Fibroblast of upper back skin (primary cell): ENCODE measurements at regions not wholly inside any gene's neighbourhood (a gene's known extent, or its start where the extent isn't known, plus 50 kb on each side); places are given as distances from the start of the nearest gene placed in this dataset.
A peak's percentile ranks its signal among the peaks of the same experiment; 100 is the strongest.

Source experiments
- DNase-seq: peaks from one replicate; pipeline ENCODE4 v3.0.0-alpha.2; 2013

GRCh38 chr7:69129951-69130350 lies 468.3 kb upstream of the AUTS2 start:
- no peak for DNase-seq

- DNase-seq: no peak
These were observed 467.9 kb upstream of the AUTS2 start for GRCh38 chr7:69130396-69130795.

- no peak for DNase-seq
These were observed 464.0 kb upstream of the AUTS2 start for GRCh38 chr7:69134316-69134715.

- DNase-seq: no peak
These were observed 450.6 kb upstream of the AUTS2 start for GRCh38 chr7:69147631-69148030.

GRCh38 chr7:69149804-69150782 lies 448.2 kb upstream of the AUTS2 start:
- DNase-seq: no peak

- no peak for DNase-seq
These were observed 435.9 kb upstream of the AUTS2 start for GRCh38 chr7:69162326-69162725.

GRCh38 chr7:69162931-69163670 lies 435.2 kb upstream of the AUTS2 start:
- peak; percentile 82 for DNase-seq

- no peak for DNase-seq
These were observed 431.2 kb upstream of the AUTS2 start for GRCh38 chr7:69166979-69167516.

GRCh38 chr7:69169386-69169785 lies 428.9 kb upstream of the AUTS2 start:
- DNase-seq: no peak

GRCh38 chr7:69172357-69173077 lies 425.8 kb upstream of the AUTS2 start:
- no peak for DNase-seq

GRCh38 chr7:69173341-69173740 lies 424.9 kb upstream of the AUTS2 start:
- no peak for DNase-seq

GRCh38 chr7:69173846-69174245 lies 424.4 kb upstream of the AUTS2 start:
- DNase-seq: peak; percentile 89

GRCh38 chr7:69176841-69177240 lies 421.4 kb upstream of the AUTS2 start:
- peak; percentile 67 for DNase-seq

GRCh38 chr7:69177461-69177861 lies 420.8 kb upstream of the AUTS2 start:
- peak; percentile 35 for DNase-seq

GRCh38 chr7:69177941-69178494 lies 420.3 kb upstream of the AUTS2 start:
- peak; percentile 96 for DNase-seq

- DNase-seq: no peak
These were observed 417.6 kb upstream of the AUTS2 start for GRCh38 chr7:69180662-69181061.

GRCh38 chr7:69182596-69183467 lies 415.4 kb upstream of the AUTS2 start:
- no peak for DNase-seq

GRCh38 chr7:69184339-69184738 lies 413.9 kb upstream of the AUTS2 start:
- peak; percentile 17 for DNase-seq

GRCh38 chr7:69185170-69185569 lies 413.1 kb upstream of the AUTS2 start:
- no peak for DNase-seq

- no peak for DNase-seq
These were observed 411.3 kb upstream of the AUTS2 start for GRCh38 chr7:69186974-69187373.

GRCh38 chr7:69187824-69188333 lies 410.4 kb upstream of the AUTS2 start:
- DNase-seq: peak; percentile 42
